ENCODE measurements at regions not wholly inside any gene's neighbourhood (a gene's known extent, or its start where the extent isn't known, plus 50 kb on each side); places are given as distances from the start of the nearest gene placed in this dataset.

DNA sequence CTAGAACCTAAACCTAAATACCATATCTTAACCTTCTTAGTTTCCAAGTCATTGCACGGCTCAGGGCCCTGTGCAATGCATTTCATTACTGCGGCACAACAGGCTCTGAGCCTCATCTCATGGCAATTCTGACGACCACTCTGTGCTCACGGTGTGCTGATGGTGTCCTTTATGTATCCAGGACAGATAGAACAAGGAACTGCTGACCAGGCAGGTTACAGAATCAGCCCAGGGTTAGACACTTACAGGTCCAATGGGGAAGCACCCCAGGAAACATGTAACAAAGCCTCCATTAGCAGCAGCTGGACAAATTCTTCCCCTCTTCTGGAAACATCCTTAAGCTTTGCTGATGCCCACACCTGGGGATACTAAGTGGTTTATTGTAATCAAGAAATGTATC lies 91.9 kb upstream of the NSMCE3 start:
- no peak for ATAC-seq
- TF ChIP-seq, protein P1, sequence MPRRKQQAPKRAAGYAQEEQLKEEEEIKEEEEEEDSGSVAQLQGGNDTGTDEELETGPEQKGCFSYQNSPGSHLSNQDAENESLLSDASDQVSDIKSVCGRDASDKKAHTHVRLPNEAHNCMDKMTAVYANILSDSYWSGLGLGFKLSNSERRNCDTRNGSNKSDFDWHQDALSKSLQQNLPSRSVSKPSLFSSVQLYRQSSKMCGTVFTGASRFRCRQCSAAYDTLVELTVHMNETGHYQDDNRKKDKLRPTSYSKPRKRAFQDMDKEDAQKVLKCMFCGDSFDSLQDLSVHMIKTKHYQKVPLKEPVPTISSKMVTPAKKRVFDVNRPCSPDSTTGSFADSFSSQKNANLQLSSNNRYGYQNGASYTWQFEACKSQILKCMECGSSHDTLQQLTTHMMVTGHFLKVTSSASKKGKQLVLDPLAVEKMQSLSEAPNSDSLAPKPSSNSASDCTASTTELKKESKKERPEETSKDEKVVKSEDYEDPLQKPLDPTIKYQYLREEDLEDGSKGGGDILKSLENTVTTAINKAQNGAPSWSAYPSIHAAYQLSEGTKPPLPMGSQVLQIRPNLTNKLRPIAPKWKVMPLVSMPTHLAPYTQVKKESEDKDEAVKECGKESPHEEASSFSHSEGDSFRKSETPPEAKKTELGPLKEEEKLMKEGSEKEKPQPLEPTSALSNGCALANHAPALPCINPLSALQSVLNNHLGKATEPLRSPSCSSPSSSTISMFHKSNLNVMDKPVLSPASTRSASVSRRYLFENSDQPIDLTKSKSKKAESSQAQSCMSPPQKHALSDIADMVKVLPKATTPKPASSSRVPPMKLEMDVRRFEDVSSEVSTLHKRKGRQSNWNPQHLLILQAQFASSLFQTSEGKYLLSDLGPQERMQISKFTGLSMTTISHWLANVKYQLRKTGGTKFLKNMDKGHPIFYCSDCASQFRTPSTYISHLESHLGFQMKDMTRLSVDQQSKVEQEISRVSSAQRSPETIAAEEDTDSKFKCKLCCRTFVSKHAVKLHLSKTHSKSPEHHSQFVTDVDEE (CRISPR knock-in tag; IDR thresholded peaks at IDR 0.05) = no peak
- TF ChIP-seq ARNTL (CRISPR knock-in tag; IDR thresholded peaks at IDR 0.05; ENCODE audit: borderline replicate concordance, low read depth) (no peak), BACH2 (CRISPR knock-in tag; IDR thresholded peaks at IDR 0.05; ENCODE audit: borderline replicate concordance) (no peak), OSR1 (CRISPR knock-in tag; IDR thresholded peaks at IDR 0.05) (no peak), ESRRG (CRISPR knock-in tag; IDR thresholded peaks at IDR 0.05) (no peak), ZC3H10 (CRISPR knock-in tag; IDR thresholded peaks at IDR 0.05) (no peak)
- TF ChIP-seq, protein P2, sequence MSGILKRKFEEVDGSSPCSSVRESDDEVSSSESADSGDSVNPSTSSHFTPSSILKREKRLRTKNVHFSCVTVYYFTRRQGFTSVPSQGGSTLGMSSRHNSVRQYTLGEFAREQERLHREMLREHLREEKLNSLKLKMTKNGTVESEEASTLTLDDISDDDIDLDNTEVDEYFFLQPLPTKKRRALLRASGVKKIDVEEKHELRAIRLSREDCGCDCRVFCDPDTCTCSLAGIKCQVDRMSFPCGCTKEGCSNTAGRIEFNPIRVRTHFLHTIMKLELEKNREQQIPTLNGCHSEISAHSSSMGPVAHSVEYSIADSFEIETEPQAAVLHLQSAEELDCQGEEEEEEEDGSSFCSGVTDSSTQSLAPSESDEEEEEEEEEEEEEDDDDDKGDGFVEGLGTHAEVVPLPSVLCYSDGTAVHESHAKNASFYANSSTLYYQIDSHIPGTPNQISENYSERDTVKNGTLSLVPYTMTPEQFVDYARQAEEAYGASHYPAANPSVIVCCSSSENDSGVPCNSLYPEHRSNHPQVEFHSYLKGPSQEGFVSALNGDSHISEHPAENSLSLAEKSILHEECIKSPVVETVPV (CRISPR knock-in tag; IDR thresholded peaks at IDR 0.05) = no peak
- TF ChIP-seq, protein P3, sequence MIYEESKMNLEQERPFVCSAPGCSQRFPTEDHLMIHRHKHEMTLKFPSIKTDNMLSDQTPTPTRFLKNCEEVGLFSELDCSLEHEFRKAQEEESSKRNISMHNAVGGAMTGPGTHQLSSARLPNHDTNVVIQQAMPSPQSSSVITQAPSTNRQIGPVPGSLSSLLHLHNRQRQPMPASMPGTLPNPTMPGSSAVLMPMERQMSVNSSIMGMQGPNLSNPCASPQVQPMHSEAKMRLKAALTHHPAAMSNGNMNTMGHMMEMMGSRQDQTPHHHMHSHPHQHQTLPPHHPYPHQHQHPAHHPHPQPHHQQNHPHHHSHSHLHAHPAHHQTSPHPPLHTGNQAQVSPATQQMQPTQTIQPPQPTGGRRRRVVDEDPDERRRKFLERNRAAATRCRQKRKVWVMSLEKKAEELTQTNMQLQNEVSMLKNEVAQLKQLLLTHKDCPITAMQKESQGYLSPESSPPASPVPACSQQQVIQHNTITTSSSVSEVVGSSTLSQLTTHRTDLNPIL (CRISPR knock-in tag; IDR thresholded peaks at IDR 0.05; ENCODE audit: low read depth) = no peak

DNA sequence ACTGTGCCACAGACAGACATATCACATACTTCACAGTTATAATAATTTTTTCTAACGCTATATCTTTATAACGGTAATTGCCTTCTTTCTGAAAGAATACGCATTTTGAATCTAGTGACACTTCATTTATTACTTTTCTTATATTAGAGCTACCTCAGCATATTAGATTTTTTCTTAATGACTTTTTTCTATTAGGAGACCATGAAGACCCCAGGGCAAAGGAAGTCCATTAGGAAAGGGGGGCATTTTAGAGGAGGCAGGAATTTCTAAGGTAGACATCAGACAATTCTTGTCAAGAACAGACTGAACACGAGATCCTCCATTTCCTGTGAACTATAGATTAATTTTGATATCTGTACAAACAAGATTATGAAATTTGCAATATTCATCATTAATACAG lies 90.5 kb upstream of the NSMCE3 start:
- TF ChIP-seq, protein P4, sequence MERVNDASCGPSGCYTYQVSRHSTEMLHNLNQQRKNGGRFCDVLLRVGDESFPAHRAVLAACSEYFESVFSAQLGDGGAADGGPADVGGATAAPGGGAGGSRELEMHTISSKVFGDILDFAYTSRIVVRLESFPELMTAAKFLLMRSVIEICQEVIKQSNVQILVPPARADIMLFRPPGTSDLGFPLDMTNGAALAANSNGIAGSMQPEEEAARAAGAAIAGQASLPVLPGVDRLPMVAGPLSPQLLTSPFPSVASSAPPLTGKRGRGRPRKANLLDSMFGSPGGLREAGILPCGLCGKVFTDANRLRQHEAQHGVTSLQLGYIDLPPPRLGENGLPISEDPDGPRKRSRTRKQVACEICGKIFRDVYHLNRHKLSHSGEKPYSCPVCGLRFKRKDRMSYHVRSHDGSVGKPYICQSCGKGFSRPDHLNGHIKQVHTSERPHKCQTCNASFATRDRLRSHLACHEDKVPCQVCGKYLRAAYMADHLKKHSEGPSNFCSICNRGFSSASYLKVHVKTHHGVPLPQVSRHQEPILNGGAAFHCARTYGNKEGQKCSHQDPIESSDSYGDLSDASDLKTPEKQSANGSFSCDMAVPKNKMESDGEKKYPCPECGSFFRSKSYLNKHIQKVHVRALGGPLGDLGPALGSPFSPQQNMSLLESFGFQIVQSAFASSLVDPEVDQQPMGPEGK (CRISPR knock-in tag; IDR thresholded peaks at IDR 0.05; ENCODE audit: borderline replicate concordance) = no peak
- TF ChIP-seq ZNF70 (CRISPR knock-in tag; IDR thresholded peaks at IDR 0.05) (no peak), ESRRG (CRISPR knock-in tag; IDR thresholded peaks at IDR 0.05) (no peak), BACH2 (CRISPR knock-in tag; IDR thresholded peaks at IDR 0.05; ENCODE audit: borderline replicate concordance) (no peak), PPARA (CRISPR knock-in tag; IDR thresholded peaks at IDR 0.05; ENCODE audit: borderline replicate concordance) (no peak), ZNF565 (CRISPR knock-in tag; conservative IDR thresholded peaks at IDR 0.05; ENCODE audit: low read depth) (no peak)
- TF ChIP-seq, protein P2 (CRISPR knock-in tag; IDR thresholded peaks at IDR 0.05) = no peak
- TF ChIP-seq, protein P1 (CRISPR knock-in tag; IDR thresholded peaks at IDR 0.05) = no peak
- ATAC-seq = no peak

DNA sequence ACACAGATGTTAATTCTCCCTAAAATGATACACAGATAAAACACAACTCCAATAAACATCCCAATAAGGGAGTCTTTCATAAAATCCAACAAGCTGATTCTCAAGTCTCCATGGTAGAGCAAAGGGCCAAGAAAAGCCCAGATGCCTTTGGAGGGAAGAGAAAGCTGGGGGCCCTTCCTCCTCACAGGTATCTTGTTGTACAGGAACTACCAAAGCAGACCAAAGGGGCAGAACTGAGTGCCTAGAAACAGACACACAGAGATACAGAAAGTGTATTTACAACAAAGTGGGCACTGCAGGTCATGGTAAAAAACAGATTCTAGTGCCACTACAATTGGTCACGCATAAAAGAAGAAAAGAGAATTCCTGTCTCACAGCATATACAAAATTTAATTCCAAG lies 87.2 kb upstream of the NSMCE3 start:
- no peak for ATAC-seq
- TF ChIP-seq, protein P5, sequence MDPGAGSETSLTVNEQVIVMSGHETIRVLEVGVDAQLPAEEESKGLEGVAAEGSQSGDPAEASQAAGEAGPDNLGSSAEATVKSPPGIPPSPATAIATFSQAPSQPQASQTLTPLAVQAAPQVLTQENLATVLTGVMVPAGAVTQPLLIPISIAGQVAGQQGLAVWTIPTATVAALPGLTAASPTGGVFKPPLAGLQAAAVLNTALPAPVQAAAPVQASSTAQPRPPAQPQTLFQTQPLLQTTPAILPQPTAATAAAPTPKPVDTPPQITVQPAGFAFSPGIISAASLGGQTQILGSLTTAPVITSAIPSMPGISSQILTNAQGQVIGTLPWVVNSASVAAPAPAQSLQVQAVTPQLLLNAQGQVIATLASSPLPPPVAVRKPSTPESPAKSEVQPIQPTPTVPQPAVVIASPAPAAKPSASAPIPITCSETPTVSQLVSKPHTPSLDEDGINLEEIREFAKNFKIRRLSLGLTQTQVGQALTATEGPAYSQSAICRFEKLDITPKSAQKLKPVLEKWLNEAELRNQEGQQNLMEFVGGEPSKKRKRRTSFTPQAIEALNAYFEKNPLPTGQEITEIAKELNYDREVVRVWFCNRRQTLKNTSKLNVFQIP (CRISPR knock-in tag; IDR thresholded peaks at IDR 0.05; ENCODE audit: borderline replicate concordance, low read depth) = no peak
- TF ChIP-seq ISL1 (CRISPR knock-in tag; IDR thresholded peaks at IDR 0.05) (no peak), TOX (CRISPR knock-in tag; IDR thresholded peaks at IDR 0.05; ENCODE audit: borderline replicate concordance) (no peak), ARNTL (CRISPR knock-in tag; IDR thresholded peaks at IDR 0.05; ENCODE audit: borderline replicate concordance, low read depth) (no peak), ZFP3 (CRISPR knock-in tag; IDR thresholded peaks at IDR 0.05) (no peak), ESRRG (CRISPR knock-in tag; IDR thresholded peaks at IDR 0.05) (no peak), ZC3H10 (CRISPR knock-in tag; IDR thresholded peaks at IDR 0.05) (no peak), PPARA (CRISPR knock-in tag; IDR thresholded peaks at IDR 0.05; ENCODE audit: borderline replicate concordance) (no peak)
- TF ChIP-seq, protein P3 (CRISPR knock-in tag; IDR thresholded peaks at IDR 0.05; ENCODE audit: low read depth) = no peak
- TF ChIP-seq, protein P2 (CRISPR knock-in tag; IDR thresholded peaks at IDR 0.05) = no peak
- TF ChIP-seq, protein P4 (CRISPR knock-in tag; IDR thresholded peaks at IDR 0.05; ENCODE audit: borderline replicate concordance) = no peak

All from SK-N-SH treated with all-trans-retinoic acid at 6 μM for 48 hours (cell line).